ENCODE measurements at regions not wholly inside any gene's neighbourhood (a gene's known extent, or its start where the extent isn't known, plus 50 kb on each side); places are given as distances from the start of the nearest gene placed in this dataset.

DNA sequence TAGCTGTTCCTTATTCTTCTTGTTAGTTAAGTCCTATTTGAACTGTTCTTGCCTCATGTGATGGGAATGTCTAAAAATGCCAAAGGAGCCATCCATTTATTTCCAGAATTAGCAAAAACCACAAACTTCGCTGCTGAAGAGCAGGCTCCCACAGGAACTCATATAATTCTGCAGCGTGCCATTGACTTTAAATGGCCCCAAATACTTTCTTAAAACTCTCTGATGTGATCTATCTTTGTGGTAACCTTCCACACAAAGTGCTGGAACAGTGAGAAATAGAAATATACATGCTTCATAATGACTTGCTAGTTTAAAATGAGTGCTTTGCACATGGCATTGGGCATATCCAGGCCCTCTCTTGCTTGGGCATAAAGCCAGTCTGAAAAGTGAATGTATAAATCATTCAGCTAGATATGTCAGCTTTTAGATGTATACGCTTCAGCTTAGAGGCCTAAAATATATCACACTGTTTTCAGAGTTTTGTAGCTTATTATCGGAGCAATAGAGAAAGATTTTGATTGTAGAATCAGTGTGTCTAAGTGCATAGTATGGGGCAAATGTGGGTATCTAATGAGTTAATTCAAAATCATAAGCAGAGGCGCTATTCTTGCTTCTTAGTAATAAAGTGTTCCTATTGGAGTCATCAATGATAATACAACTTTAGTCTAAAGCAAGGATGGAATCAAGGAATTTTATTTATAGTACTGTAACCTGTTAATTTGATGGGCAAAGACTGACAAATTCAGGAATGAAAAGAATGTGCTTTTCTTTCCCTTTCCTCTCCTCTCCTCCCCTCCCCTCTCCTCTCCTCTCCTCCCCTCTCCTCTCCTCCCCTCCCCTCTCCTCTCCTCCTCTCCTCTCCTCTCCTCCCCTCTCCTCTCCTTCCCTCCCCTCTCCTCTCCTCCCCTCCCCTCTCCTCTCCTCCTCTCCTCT, 392.2 kb upstream of the ZFP42 start:
- H3K9ac ChIP-seq (ENCODE audit: insufficient read length, low read depth), result no peak overlapping the region
- no peak for DNase-seq (ENCODE audit: low read depth, low spot score)
- TF ChIP-seq YY1 (IDR thresholded peaks at IDR 0.05; ENCODE audit: insufficient read depth, insufficient read length), result no peak
- TF ChIP-seq ZNF274 (IDR thresholded peaks at IDR 0.05; ENCODE audit: low read depth, low read length), result no peak
- no peak for TF ChIP-seq SUZ12 (IDR thresholded peaks at IDR 0.05; ENCODE audit: extremely low read depth, insufficient read depth, insufficient read length)
- no peaks in the 10 kb centered on the region for H3K4me1 ChIP-seq (ENCODE audit: insufficient read depth, insufficient read length)
- H3K36me3 ChIP-seq (ENCODE audit: insufficient read depth, insufficient read length, low read length), result no peaks in the 10 kb centered on the region
- no peaks in the 10 kb centered on the region for H3K9me3 ChIP-seq (ENCODE audit: insufficient read depth, low read length)
- H3K4me3 ChIP-seq (ENCODE audit: insufficient read length, low read depth), result no peak overlapping the region
- H3K27me3 ChIP-seq (ENCODE audit: insufficient read depth, insufficient read length), result no peaks in the 10 kb centered on the region

DNA sequence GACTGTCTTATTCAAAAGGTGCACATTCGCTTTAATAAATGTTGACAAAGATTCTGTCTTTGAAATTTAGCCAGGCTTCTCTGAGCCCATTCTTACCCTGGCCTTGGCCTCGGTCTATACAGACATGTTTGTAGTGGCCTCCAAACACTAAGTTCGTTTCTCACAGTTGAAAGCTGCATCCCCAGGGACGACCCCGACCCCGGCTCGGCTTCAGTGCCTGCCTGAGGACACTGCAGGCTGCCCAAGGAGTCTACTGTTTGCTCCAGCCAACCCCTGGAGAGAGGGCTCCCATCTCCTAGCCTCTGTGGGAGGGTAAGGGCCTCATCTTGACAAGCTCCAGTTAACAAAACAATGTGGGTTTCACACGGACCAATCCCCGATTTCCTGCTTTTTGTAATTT, 390.6 kb upstream of the ZFP42 start:
- H3K4me1 ChIP-seq (ENCODE audit: insufficient read depth, insufficient read length), result no peaks in the 10 kb centered on the region
- TF ChIP-seq ZNF274 (IDR thresholded peaks at IDR 0.05; ENCODE audit: low read depth, low read length) (no peak), SUZ12 (IDR thresholded peaks at IDR 0.05; ENCODE audit: extremely low read depth, insufficient read depth, insufficient read length) (no peak)

DNA sequence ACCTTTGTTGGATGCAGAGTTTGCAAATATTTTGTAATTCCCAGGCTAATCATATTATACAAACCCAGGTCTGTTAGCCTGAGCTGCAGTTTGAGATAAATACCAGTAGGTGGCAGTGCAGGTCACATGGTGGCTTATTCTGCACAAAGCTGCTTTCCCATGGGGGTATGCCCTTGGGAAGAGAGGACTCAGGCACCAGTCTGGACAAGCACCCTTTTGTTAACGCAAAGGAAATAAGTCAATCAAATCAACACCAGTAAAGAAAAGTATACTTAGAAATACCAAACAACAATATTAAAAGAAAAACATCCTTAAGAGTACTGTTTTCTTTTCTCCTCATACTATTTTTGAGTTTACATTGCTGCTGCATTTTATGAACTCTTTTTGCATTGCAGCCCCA, 389.0 kb upstream of the ZFP42 start:
- DNase-seq (ENCODE audit: low read depth, low spot score), result peak; percentile 32

More for the DNA sequence above, 390.6 kb upstream of the ZFP42 start:
- no peaks in the 10 kb centered on the region for H3K36me3 ChIP-seq (ENCODE audit: insufficient read depth, insufficient read length, low read length)
- no peak for DNase-seq (ENCODE audit: low read depth, low spot score)
- no peaks in the 10 kb centered on the region for H3K9me3 ChIP-seq (ENCODE audit: insufficient read depth, low read length)
- H3K4me3 ChIP-seq (ENCODE audit: insufficient read length, low read depth), result no peak overlapping the region
- no peak overlapping the region for H3K9ac ChIP-seq (ENCODE audit: insufficient read length, low read depth)
- H3K27me3 ChIP-seq (ENCODE audit: insufficient read depth, insufficient read length), result no peaks in the 10 kb centered on the region

DNA sequence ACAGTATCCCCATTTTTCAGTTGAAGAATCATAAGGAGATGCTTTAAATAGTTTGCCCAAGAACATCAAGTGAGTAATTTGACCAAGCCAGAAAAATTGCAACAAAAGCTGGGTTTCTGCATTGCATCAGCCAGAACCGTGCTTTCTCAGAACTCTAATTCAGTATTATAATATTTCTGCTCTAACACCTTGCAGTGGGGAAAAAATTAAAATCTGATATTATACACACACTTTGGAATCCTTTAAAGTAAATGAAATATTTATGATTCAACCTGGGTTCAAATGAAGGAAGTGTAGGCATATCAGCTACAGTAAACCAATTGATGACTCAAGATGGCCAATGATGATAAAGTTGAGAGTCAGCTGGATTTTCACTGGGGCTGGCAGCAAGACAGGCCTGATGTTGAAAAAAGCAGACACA, 387.6 kb upstream of the ZFP42 start:
- no peak for DNase-seq (ENCODE audit: low read depth, low spot score)
- TF ChIP-seq ZNF274 (IDR thresholded peaks at IDR 0.05; ENCODE audit: low read depth, low read length), result no peak
- no peak for TF ChIP-seq YY1 (IDR thresholded peaks at IDR 0.05; ENCODE audit: insufficient read depth, insufficient read length)
- TF ChIP-seq SUZ12 (IDR thresholded peaks at IDR 0.05; ENCODE audit: extremely low read depth, insufficient read depth, insufficient read length), result no peak
- H3K4me3 ChIP-seq (ENCODE audit: insufficient read length, low read depth), result no peak overlapping the region
- H3K9me3 ChIP-seq (ENCODE audit: insufficient read depth, low read length), result no peaks in the 10 kb centered on the region
- no peaks in the 10 kb centered on the region for H3K4me1 ChIP-seq (ENCODE audit: insufficient read depth, insufficient read length)
- H3K27me3 ChIP-seq (ENCODE audit: insufficient read depth, insufficient read length), result no peaks in the 10 kb centered on the region
- no peak overlapping the region for H3K9ac ChIP-seq (ENCODE audit: insufficient read length, low read depth)
- no peaks in the 10 kb centered on the region for H3K36me3 ChIP-seq (ENCODE audit: insufficient read depth, insufficient read length, low read length)

More for the DNA sequence above, 389.0 kb upstream of the ZFP42 start:
- Histone ChIP-seq H3K27me3 (ENCODE audit: insufficient read depth, insufficient read length) (no peaks in the 10 kb centered on the region), H3K9me3 (ENCODE audit: insufficient read depth, low read length) (no peaks in the 10 kb centered on the region), H3K9ac (ENCODE audit: insufficient read length, low read depth) (no peak overlapping the region), H3K4me3 (ENCODE audit: insufficient read length, low read depth) (no peak overlapping the region), H3K4me1 (ENCODE audit: insufficient read depth, insufficient read length) (no peaks in the 10 kb centered on the region), H3K36me3 (ENCODE audit: insufficient read depth, insufficient read length, low read length) (no peaks in the 10 kb centered on the region)
- TF ChIP-seq YY1 (IDR thresholded peaks at IDR 0.05; ENCODE audit: insufficient read depth, insufficient read length) (no peak), SUZ12 (IDR thresholded peaks at IDR 0.05; ENCODE audit: extremely low read depth, insufficient read depth, insufficient read length) (no peak), ZNF274 (IDR thresholded peaks at IDR 0.05; ENCODE audit: low read depth, low read length) (no peak)

DNA sequence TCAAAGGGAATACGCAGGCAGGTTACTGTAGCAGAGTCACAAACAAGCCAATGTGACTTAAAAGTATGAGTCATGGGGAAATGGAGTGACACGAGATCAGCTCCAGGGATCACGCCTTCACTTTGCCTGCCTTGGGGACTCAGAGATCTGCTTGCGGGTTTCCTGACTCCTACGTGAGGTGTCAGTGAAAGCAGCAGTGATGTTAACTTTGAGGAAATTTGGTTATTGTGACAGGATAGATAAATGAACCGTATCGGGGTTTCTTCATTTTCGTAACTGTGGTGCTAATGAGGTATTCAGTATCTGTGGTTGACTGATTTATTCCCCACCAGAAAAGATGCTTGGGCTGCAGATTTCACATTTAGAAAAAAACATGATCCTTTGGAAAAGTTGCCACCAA, 383.3 kb upstream of the ZFP42 start:
- Histone ChIP-seq H3K27me3 (ENCODE audit: insufficient read depth, insufficient read length) (no peaks in the 10 kb centered on the region), H3K9me3 (ENCODE audit: insufficient read depth, low read length) (no peaks in the 10 kb centered on the region), H3K4me3 (ENCODE audit: insufficient read length, low read depth) (no peak overlapping the region), H3K4me1 (ENCODE audit: insufficient read depth, insufficient read length) (no peaks in the 10 kb centered on the region), H3K36me3 (ENCODE audit: insufficient read depth, insufficient read length, low read length) (no peaks in the 10 kb centered on the region), H3K9ac (ENCODE audit: insufficient read length, low read depth) (no peak overlapping the region)
- TF ChIP-seq YY1 (IDR thresholded peaks at IDR 0.05; ENCODE audit: insufficient read depth, insufficient read length) (no peak), SUZ12 (IDR thresholded peaks at IDR 0.05; ENCODE audit: extremely low read depth, insufficient read depth, insufficient read length) (no peak)
- DNase-seq (ENCODE audit: low read depth, low spot score), result no peak

DNA sequence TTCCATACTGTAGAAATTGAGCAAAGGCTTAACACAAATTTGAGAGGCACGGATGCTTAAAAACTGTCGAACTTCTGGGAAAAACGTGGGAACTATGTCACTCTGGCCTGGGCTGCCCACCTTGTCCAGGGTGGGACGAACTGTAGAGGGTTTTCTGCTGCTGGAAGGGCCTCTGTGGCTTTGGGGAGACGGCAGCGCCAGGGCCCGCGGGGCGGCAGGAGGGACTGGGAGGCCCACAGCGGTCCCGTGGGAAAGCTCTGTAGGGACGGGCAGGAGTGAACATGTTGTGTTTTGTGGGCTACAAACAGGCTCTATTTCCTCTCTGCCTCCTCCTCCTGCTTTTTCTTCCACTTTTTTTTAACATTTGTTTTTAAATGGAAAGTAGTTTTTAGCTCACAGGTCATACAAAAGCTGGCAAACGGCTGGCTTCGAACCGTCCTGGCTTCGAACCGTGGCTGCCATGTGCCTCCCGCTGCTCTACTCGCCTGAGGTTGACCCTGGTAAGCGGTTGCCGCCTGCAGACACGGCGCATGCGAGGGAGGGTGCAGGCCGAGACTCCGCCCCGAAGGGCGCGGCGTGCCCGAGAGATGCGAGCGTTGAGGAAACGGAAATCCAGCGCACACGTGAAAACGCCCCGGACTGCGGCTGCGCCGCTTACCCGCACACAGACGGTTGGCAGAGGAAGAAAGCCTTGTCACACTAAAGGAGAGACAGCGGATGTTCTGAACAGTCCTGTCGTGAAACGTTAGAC, 382.3 kb upstream of the ZFP42 start:
- no peak overlapping the region for H3K9ac ChIP-seq (ENCODE audit: insufficient read length, low read depth)
- TF ChIP-seq ZNF274 (IDR thresholded peaks at IDR 0.05; ENCODE audit: low read depth, low read length) (no peak), YY1 (IDR thresholded peaks at IDR 0.05; ENCODE audit: insufficient read depth, insufficient read length) (no peak), SUZ12 (IDR thresholded peaks at IDR 0.05; ENCODE audit: extremely low read depth, insufficient read depth, insufficient read length) (no peak)
- no peak for DNase-seq (ENCODE audit: low read depth, low spot score)
- no peak overlapping the region for H3K4me3 ChIP-seq (ENCODE audit: insufficient read length, low read depth)
- no peaks in the 10 kb centered on the region for H3K27me3 ChIP-seq (ENCODE audit: insufficient read depth, insufficient read length)
- H3K9me3 ChIP-seq (ENCODE audit: insufficient read depth, low read length), result no peaks in the 10 kb centered on the region
- no peaks in the 10 kb centered on the region for H3K36me3 ChIP-seq (ENCODE audit: insufficient read depth, insufficient read length, low read length)
- H3K4me1 ChIP-seq (ENCODE audit: insufficient read depth, insufficient read length), result no peaks in the 10 kb centered on the region

DNA sequence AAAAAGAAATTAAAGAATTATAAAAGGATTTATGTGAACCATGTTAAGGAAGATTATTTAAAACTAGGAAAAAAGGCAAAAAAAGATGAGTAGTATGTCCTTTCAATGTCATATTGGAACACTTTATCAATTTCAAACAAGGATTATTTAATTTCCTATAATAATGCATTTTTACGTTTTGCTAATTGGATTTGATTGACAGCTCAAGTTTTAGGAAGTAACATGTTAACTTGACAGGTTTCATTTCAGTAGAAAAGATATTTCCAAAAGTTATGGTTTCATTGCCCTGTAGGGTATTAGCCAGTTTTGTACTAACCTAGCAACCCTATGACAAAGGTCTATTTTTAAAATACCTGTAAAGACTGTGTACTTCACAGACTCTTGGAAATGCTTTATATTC, 379.6 kb upstream of the ZFP42 start:
- no peaks in the 10 kb centered on the region for H3K4me1 ChIP-seq (ENCODE audit: insufficient read depth, insufficient read length)
- DNase-seq (ENCODE audit: low read depth, low spot score), result no peak
- no peak for TF ChIP-seq YY1 (IDR thresholded peaks at IDR 0.05; ENCODE audit: insufficient read depth, insufficient read length)
- TF ChIP-seq SUZ12 (IDR thresholded peaks at IDR 0.05; ENCODE audit: extremely low read depth, insufficient read depth, insufficient read length), result no peak
- no peak for TF ChIP-seq ZNF274 (IDR thresholded peaks at IDR 0.05; ENCODE audit: low read depth, low read length)
- no peaks in the 10 kb centered on the region for H3K27me3 ChIP-seq (ENCODE audit: insufficient read depth, insufficient read length)
- H3K9ac ChIP-seq (ENCODE audit: insufficient read length, low read depth), result no peak overlapping the region
- no peaks in the 10 kb centered on the region for H3K9me3 ChIP-seq (ENCODE audit: insufficient read depth, low read length)
- no peaks in the 10 kb centered on the region for H3K36me3 ChIP-seq (ENCODE audit: insufficient read depth, insufficient read length, low read length)
- H3K4me3 ChIP-seq (ENCODE audit: insufficient read length, low read depth), result no peak overlapping the region

Measured in NT2/D1 (cell line).